Omental fat pad (tissue), 3 donors: ENCODE measurements at regions not wholly inside any gene's neighbourhood (a gene's known extent, or its start where the extent isn't known, plus 50 kb on each side); places are given as distances from the start of the nearest gene placed in this dataset.

ENCODE experiments used
- ATAC-seq: fragments of 150-250 bp; one replicate; pipeline ENCODE4 v1.9.1; 2016; ENCODE audit warnings: mild to moderate bottlenecking, moderate library complexity; ENCODE audit not compliant: low FRiP score
- DNase-seq: peaks from one replicate; pipeline ENCODE4 v3.0.0-alpha.2; 2019; ENCODE audit warnings: low spot score
- CTCF ChIP-seq, 3 donors: fragments of 450-650 bp; IDR thresholded peaks; one replicate each; pipeline ENCODE4 v1.5.1; 2016 to 2017; ENCODE audit warnings: antibody characterized with exemption in 3 of 3, mild to moderate bottlenecking in 3 of 3, moderate library complexity in 2 of 3

- DNase-seq = no peak
- no peak for ATAC-seq
- TF ChIP-seq CTCF (IDR thresholded peaks at IDR 0.05) = no peak
Measured at GRCh38 chr9:1701113-1701512, 314.0 kb upstream of the SMARCA2 start.

- no peak for ATAC-seq
- no peak for DNase-seq
Measured at GRCh38 chr9:1702701-1703100, 312.4 kb upstream of the SMARCA2 start.

DNA sequence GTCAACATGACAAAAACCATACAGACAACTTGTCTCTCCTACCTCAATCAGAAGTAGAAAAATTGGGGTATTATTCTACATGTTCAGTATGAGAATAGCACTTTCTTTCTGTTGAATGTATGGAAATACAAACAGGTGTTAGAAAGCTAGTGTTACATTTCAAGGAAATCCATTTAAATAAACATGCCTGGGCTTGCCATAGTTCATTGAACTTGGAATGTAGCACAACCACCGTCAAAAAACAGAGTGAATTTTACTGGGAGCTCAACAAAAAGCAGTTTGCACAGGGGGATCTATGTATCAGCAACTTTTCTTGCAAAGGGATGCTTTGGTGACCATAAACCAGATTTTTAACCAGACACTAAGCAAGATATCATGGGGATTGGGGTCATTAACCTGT, 307.9 kb upstream of the SMARCA2 start:
- ATAC-seq (no peak), DNase-seq (no peak)
- TF ChIP-seq CTCF (IDR thresholded peaks at IDR 0.05) = no peak

More at GRCh38 chr9:1702701-1703100, 312.4 kb upstream of the SMARCA2 start:
- no peak for TF ChIP-seq CTCF (IDR thresholded peaks at IDR 0.05)

DNA sequence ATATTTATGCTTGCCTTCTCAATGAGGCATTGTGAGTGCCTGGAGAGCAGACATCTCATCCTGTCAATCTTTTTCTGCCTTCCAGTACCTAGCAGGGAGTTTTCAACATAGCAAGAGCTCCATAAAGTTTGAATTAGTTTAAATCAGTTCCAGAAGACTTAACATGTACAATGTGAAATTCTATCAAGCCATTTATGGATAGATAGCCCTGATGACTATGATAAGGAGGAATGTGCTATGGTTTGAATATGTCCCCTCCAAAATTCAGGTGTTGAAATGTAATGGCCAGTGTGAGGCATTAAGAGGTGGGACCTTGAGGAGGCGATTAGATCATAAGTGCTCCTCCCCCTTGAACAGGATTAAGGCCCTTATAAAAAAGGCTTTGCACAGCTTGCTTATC, 306.9 kb upstream of the SMARCA2 start:
- no peak for ATAC-seq
- TF ChIP-seq CTCF (IDR thresholded peaks at IDR 0.05) = no peak
- no peak for DNase-seq

- DNase-seq (no peak), ATAC-seq (no peak)
- TF ChIP-seq CTCF (IDR thresholded peaks at IDR 0.05) = no peak
Measured at GRCh38 chr9:1709347-1709746, 305.8 kb upstream of the SMARCA2 start.

- no peak for TF ChIP-seq CTCF (IDR thresholded peaks at IDR 0.05)
- DNase-seq (no peak), ATAC-seq (no peak)
Measured at GRCh38 chr9:1712861-1713450, 302.2 kb upstream of the SMARCA2 start.

GRCh38 chr9:1713841-1714240, 301.3 kb upstream of the SMARCA2 start:
- TF ChIP-seq CTCF (IDR thresholded peaks at IDR 0.05) = no peak
- ATAC-seq = no peak
- no peak for DNase-seq
